GM23338 (cell line): ENCODE measurements at regions not wholly inside any gene's neighbourhood (a gene's known extent, or its start where the extent isn't known, plus 50 kb on each side); places are given as distances from the start of the nearest gene placed in this dataset.

Experiments used
- ATAC-seq: fragments of 200-7000 bp; cut with Tn5 transposase; 3 replicates; pipeline ENCODE4 v1.9.1; 2020
- DNase-seq: peaks from one replicate; pipeline ENCODE4 v3.0.0-alpha.2; 2015; ENCODE audit warnings: low spot score
- H2AFZ ChIP-seq: fragments of 200-600 bp; sonication (generic); 2 replicates; pipeline ENCODE4 v1.8.0; 2016; ENCODE audit warnings: antibody characterized with exemption, mild to moderate bottlenecking, moderate library complexity
- H3F3A ChIP-seq: fragments of 200-600 bp; sonication (generic); replicated peaks from 2 replicates; pipeline ENCODE4 v1.8.0; 2017; ENCODE audit warnings: antibody characterized with exemption, mixed run types, low read depth
- H3K27ac ChIP-seq: fragments of 200-600 bp; sonication (generic); 2 replicates; pipeline ENCODE4 v1.6.1; 2016; ENCODE audit warnings: low read depth
- H3K27me3 ChIP-seq: fragments of 200-600 bp; sonication (generic); 2 replicates; pipeline ENCODE4 v1.8.0; 2016; ENCODE audit warnings: mild to moderate bottlenecking, mixed run types, moderate library complexity; ENCODE audit not compliant: insufficient read depth
- H3K36me3 ChIP-seq: fragments of 200-600 bp; sonication (generic); 2 replicates; pipeline ENCODE4 v1.8.0; 2016; ENCODE audit warnings: mild to moderate bottlenecking; ENCODE audit not compliant: insufficient read depth
- H3K4me1 ChIP-seq: fragments of 200-600 bp; sonication (generic); 2 replicates; pipeline ENCODE4 v1.8.0; 2016; ENCODE audit warnings: mild to moderate bottlenecking, moderate library complexity; ENCODE audit not compliant: insufficient read depth
- H3K4me2 ChIP-seq: fragments of 200-600 bp; sonication (generic); 2 replicates; pipeline ENCODE4 v1.7.1; 2017; ENCODE audit warnings: mixed run types
- H3K4me3 ChIP-seq: fragments of 200-600 bp; sonication (generic); 2 replicates; pipeline ENCODE4 v1.6.1; 2016; ENCODE audit warnings: mixed run types
- H3K79me2 ChIP-seq: fragments of 200-600 bp; sonication (generic); replicated peaks from 2 replicates; pipeline ENCODE4 v1.8.0; 2017; ENCODE audit warnings: mild to moderate bottlenecking; ENCODE audit not compliant: insufficient read depth
- H3K9me2 ChIP-seq: fragments of 200-600 bp; sonication (generic); 2 replicates; pipeline ENCODE4 v1.8.0; 2017; ENCODE audit not compliant: insufficient read depth
- H4K20me1 ChIP-seq: fragments of 200-600 bp; sonication (generic); replicated peaks from 2 replicates; pipeline ENCODE4 v1.8.0; 2017; ENCODE audit warnings: mild to moderate bottlenecking; ENCODE audit not compliant: insufficient read depth
- H3K27ac Mint-ChIP-seq: 2 replicates; pipeline ENCODE4 v1.8.0; 2020; ENCODE audit warnings: inconsistent platforms, mild to moderate bottlenecking, moderate library complexity, mixed read lengths
- H3K27me3 Mint-ChIP-seq: 3 replicates; pipeline ENCODE4 v1.8.0; 2022; ENCODE audit warnings: low read depth, mild to moderate bottlenecking, moderate library complexity, mixed read lengths, inconsistent platforms; ENCODE audit not compliant: insufficient read depth, poor library complexity
- H3K36me3 Mint-ChIP-seq: 3 replicates; pipeline ENCODE4 v1.8.0; 2021; ENCODE audit warnings: low read depth, mild to moderate bottlenecking, inconsistent platforms, moderate library complexity, mixed read lengths
- H3K4me1 Mint-ChIP-seq: 3 replicates; pipeline ENCODE4 v1.8.0; 2020; ENCODE audit warnings: mild to moderate bottlenecking, inconsistent platforms, mixed read lengths
- H3K4me3 Mint-ChIP-seq: 3 replicates; pipeline ENCODE4 v1.8.0; 2021; ENCODE audit warnings: moderate library complexity, mild to moderate bottlenecking, inconsistent platforms, mixed read lengths
- H3K9me3 Mint-ChIP-seq: 3 replicates; pipeline ENCODE4 v1.8.0; 2020; ENCODE audit warnings: moderate library complexity, mild to moderate bottlenecking, inconsistent platforms, mixed read lengths
- CREB1 ChIP-seq: fragments of 250-450 bp; sonication (Bioruptor Pico); IDR thresholded peaks from 2 replicates; pipeline ENCODE4 v1.5.0; 2020; ENCODE audit warnings: low read depth, mild to moderate bottlenecking, moderate library complexity
- ETS1 ChIP-seq: IDR thresholded peaks from 2 replicates; pipeline ENCODE4 v1.6.1; 2016; ENCODE audit warnings: antibody characterized with exemption
- EZH2 ChIP-seq: fragments of 200-600 bp; sonication (generic); IDR thresholded peaks from one replicate; pipeline ENCODE4 v1.8.0; 2017; ENCODE audit warnings: antibody characterized with exemption, mild to moderate bottlenecking, low read depth; ENCODE audit not compliant: unreplicated experiment
- NANOG ChIP-seq: IDR thresholded peaks from 2 replicates; pipeline ENCODE4 v1.6.1; 2016; ENCODE audit warnings: antibody characterized with exemption, borderline replicate concordance
- POLR2AphosphoS5 ChIP-seq: IDR thresholded peaks from 2 replicates; pipeline ENCODE4 v1.6.1; 2016; ENCODE audit warnings: antibody characterized with exemption, low read depth
- REST ChIP-seq: IDR thresholded peaks from one replicate; pipeline ENCODE4 v1.6.1; 2018; ENCODE audit warnings: antibody characterized with exemption; ENCODE audit not compliant: unreplicated experiment
- ZNF114 ChIP-seq: fragments of 250-450 bp; sonication (Bioruptor Pico); IDR thresholded peaks from 2 replicates; pipeline ENCODE4 v1.5.0; 2020; ENCODE audit warnings: mild to moderate bottlenecking, moderate library complexity
- ZNF462 ChIP-seq: fragments of 250-450 bp; sonication (Bioruptor Pico); IDR thresholded peaks from 2 replicates; pipeline ENCODE4 v1.5.0; 2020; ENCODE audit warnings: mild to moderate bottlenecking, moderate library complexity

- Histone ChIP-seq H3K27me3 (no peaks in the 10 kb centered on the region), H3K36me3 (no peaks in the 10 kb centered on the region)
Measured at GRCh38 chr6:71211799-71212198, 76.8 kb upstream of the OGFRL1 start.

GRCh38 chr6:71220466-71220865 is 68.1 kb upstream of the OGFRL1 start:
- Histone ChIP-seq H3K4me2 (no peak overlapping the region), H3F3A (no peaks in the 10 kb centered on the region), H3K79me2 (no peaks in the 10 kb centered on the region), H3K9me2 (no peaks in the 10 kb centered on the region), H3K27ac (no peak overlapping the region), H3K4me1 (no peaks in the 10 kb centered on the region), H3K4me3 (no peak overlapping the region), H2AFZ (no peak overlapping the region), H3K36me3 (no peaks in the 10 kb centered on the region), H4K20me1 (no peaks in the 10 kb centered on the region), H3K27me3 (no peaks in the 10 kb centered on the region)
- Mint-ChIP-seq H3K4me1 (no peaks in the 10 kb centered on the region), H3K27ac (no peak overlapping the region), H3K27me3 (no peaks in the 10 kb centered on the region), H3K36me3 (no peaks in the 10 kb centered on the region), H3K4me3 (no peak overlapping the region), H3K9me3 (no peaks in the 10 kb centered on the region)
- no peak for ATAC-seq
- no peak for DNase-seq
- TF ChIP-seq ZNF114 (CRISPR knock-in tag) (no peak), EZH2 (no peak), ETS1 (no peak), ZNF462 (CRISPR knock-in tag) (no peak), CREB1 (no peak), POLR2AphosphoS5 (no peak), NANOG (no peak)

More at GRCh38 chr6:71211799-71212198, 76.8 kb upstream of the OGFRL1 start:
- no peaks in the 10 kb centered on the region for H3F3A ChIP-seq
- no peaks in the 10 kb centered on the region for H3K4me1 Mint-ChIP-seq
- no peak overlapping the region for H3K4me3 ChIP-seq
- no peaks in the 10 kb centered on the region for H3K36me3 Mint-ChIP-seq
- H2AFZ ChIP-seq: no peak overlapping the region
- DNase-seq (no peak), ATAC-seq (no peak)
- no peaks in the 10 kb centered on the region for H3K79me2 ChIP-seq
- H3K4me2 ChIP-seq: no peak overlapping the region
- no peaks in the 10 kb centered on the region for H3K9me3 Mint-ChIP-seq
- H3K27ac Mint-ChIP-seq: no peak overlapping the region
- peaks cover 2% of the 10 kb centered on the region for H3K27me3 Mint-ChIP-seq
- H3K27ac ChIP-seq: no peak overlapping the region
- no peak overlapping the region for H3K4me3 Mint-ChIP-seq
- no peaks in the 10 kb centered on the region for H3K4me1 ChIP-seq
- no peaks in the 10 kb centered on the region for H4K20me1 ChIP-seq
- TF ChIP-seq REST: no peak
- H3K9me2 ChIP-seq: no peaks in the 10 kb centered on the region
